ENCODE measurements at regions not wholly inside any gene's neighbourhood (a gene's known extent, or its start where the extent isn't known, plus 50 kb on each side); places are given as distances from the start of the nearest gene placed in this dataset.
A peak's percentile ranks its signal among the peaks of the same experiment; 100 is the strongest.

DNA sequence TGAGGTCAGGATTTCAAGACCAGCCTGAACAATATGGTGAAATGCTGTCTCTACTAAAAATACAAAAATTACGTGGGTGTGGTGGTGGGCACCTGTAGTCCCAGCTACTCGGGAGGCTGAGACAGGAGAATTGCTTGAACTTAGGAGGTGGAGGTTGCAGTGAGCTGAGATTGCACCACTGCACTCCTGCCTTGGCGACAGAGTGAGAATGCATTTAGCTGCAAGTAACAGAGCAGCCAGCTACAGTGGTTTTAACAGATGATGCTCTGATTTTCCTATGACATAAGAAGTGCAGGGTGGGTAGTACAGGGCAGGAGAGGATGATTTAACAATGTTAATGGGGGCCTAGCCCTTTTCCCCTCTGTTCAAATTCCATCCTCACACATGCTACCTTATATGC lies 267.9 kb downstream of the RPLP1 start:
- H3K4me3 Mint-ChIP-seq, result peak overlapping the region; percentile 57 to 84 (median 67)
- peaks cover 27 to 40% (median 29%) of the 10 kb centered on the region in 3 donors for H3K27me3 Mint-ChIP-seq (ENCODE audit: low read depth in 3 of 3)
- peaks cover 91 to 98% of the 10 kb centered on the region in 2 donors for H3K4me1 Mint-ChIP-seq
- peak overlapping the region; percentile 91 to 100 (median 97) for H3K27ac Mint-ChIP-seq
- no peaks in the 10 kb centered on the region for H3K9me3 Mint-ChIP-seq
- H3K36me3 Mint-ChIP-seq, result peaks cover 0 to 6% (median 0%) of the 10 kb centered on the region in 3 donors
- peak in 2 of 3 donors; percentile 45 to 48 for DNase-seq

DNA sequence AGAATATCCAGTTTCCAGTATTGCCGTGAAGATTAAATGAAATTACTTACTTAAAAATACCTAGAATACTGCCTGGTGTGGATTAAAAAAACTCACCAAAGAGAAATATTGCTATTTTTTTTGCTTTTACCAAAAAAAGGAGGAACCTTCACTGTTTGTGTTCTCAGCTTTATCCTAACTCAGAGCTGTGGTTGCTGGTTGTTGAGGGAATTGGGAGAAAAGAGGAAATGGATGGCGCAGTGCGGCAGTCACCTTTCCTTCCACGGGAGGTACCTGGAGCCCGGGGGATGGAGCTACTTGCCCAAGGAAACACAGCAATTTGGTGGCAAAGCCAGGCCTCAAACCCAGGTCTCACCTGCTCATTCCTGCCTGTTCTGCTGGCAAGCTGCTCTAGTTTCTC lies 270.3 kb downstream of the RPLP1 start:
- DNase-seq, result no peak
- Mint-ChIP-seq H3K4me1 (peaks cover 72 to 94% of the 10 kb centered on the region in 2 donors), H3K36me3 (peaks cover 0 to 9% (median 0%) of the 10 kb centered on the region in 3 donors), H3K4me3 (peak overlapping the region in 1 of 5 donors; percentile 84), H3K27ac (peak overlapping the region in 1 of 6 donors; percentile 58), H3K9me3 (no peaks in the 10 kb centered on the region), H3K27me3 (ENCODE audit: low read depth in 3 of 3) (peaks cover 23 to 40% (median 26%) of the 10 kb centered on the region in 3 donors)

GRCh38 chr15:69723404-69724096 lies 270.9 kb downstream of the RPLP1 start:
- no peaks in the 10 kb centered on the region for H3K9me3 Mint-ChIP-seq
- peaks cover 24 to 35% (median 28%) of the 10 kb centered on the region in 3 donors for H3K27me3 Mint-ChIP-seq (ENCODE audit: low read depth in 3 of 3)
- H3K27ac Mint-ChIP-seq, result peak overlapping the region in 3 of 6 donors; percentile 40 to 62 (median 58)
- H3K36me3 Mint-ChIP-seq, result peaks cover 0 to 9% (median 0%) of the 10 kb centered on the region in 3 donors
- peaks cover 66 to 89% of the 10 kb centered on the region in 2 donors for H3K4me1 Mint-ChIP-seq
- DNase-seq, result no peak
- H3K4me3 Mint-ChIP-seq, result peak overlapping the region in 2 of 5 donors; percentile 18 to 55

DNA sequence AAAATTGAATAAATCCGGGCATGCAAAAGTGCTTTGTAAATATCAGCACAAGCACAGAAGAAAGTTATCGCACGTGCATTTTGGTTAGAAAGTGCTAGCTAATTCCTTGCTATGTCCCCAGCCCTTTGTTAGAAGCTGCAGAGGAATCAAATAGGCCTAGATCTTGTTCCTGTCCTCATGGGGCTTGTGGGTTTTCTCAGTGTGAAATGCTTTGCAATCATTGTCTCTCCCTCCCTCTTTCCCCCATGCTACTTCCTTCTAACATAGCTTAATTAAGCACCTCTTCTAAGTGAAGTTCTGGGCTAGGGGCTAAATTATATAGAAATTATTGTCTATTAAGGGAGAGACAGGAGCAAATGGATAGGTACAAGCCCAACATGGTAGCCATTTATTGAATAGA lies 271.7 kb downstream of the RPLP1 start:
- peak overlapping the region in 2 of 6 donors; percentile 22 to 37 for H3K27ac Mint-ChIP-seq
- peaks cover 24 to 30% (median 24%) of the 10 kb centered on the region in 3 donors for H3K27me3 Mint-ChIP-seq (ENCODE audit: low read depth in 3 of 3)
- H3K4me1 Mint-ChIP-seq, result peaks cover 59 to 89% of the 10 kb centered on the region in 2 donors
- H3K4me3 Mint-ChIP-seq, result peak overlapping the region in 3 of 5 donors; percentile 14 to 55 (median 18)
- peaks cover 0 to 9% (median 0%) of the 10 kb centered on the region in 3 donors for H3K36me3 Mint-ChIP-seq
- peak in 1 of 3 donors; percentile 27 for DNase-seq
- no peaks in the 10 kb centered on the region for H3K9me3 Mint-ChIP-seq

- Mint-ChIP-seq H3K9me3 (no peaks in the 10 kb centered on the region), H3K36me3 (peaks cover 0 to 9% (median 0%) of the 10 kb centered on the region in 3 donors), H3K27ac (peak overlapping the region in 1 of 6 donors; percentile 69), H3K4me3 (peak overlapping the region in 2 of 5 donors; percentile 12 to 43), H3K4me1 (peaks cover 49 to 83% of the 10 kb centered on the region in 2 donors), H3K27me3 (ENCODE audit: low read depth in 3 of 3) (peaks cover 22 to 24% (median 22%) of the 10 kb centered on the region in 3 donors)
- DNase-seq, result no peak
Measured at GRCh38 chr15:69725275-69725674, 272.7 kb downstream of the RPLP1 start.

GRCh38 chr15:69725957-69726356 lies 273.3 kb downstream of the RPLP1 start:
- H3K9me3 Mint-ChIP-seq, result no peaks in the 10 kb centered on the region
- no peak for DNase-seq
- H3K4me1 Mint-ChIP-seq, result peaks cover 42 to 76% of the 10 kb centered on the region in 2 donors
- H3K27ac Mint-ChIP-seq, result peak overlapping the region in 1 of 6 donors; percentile 60
- H3K36me3 Mint-ChIP-seq, result peaks cover 0 to 9% (median 0%) of the 10 kb centered on the region in 3 donors
- H3K27me3 Mint-ChIP-seq (ENCODE audit: low read depth in 3 of 3), result peaks cover 17 to 23% (median 22%) of the 10 kb centered on the region in 3 donors
- peak overlapping the region in 1 of 5 donors; percentile 32 for H3K4me3 Mint-ChIP-seq

DNA sequence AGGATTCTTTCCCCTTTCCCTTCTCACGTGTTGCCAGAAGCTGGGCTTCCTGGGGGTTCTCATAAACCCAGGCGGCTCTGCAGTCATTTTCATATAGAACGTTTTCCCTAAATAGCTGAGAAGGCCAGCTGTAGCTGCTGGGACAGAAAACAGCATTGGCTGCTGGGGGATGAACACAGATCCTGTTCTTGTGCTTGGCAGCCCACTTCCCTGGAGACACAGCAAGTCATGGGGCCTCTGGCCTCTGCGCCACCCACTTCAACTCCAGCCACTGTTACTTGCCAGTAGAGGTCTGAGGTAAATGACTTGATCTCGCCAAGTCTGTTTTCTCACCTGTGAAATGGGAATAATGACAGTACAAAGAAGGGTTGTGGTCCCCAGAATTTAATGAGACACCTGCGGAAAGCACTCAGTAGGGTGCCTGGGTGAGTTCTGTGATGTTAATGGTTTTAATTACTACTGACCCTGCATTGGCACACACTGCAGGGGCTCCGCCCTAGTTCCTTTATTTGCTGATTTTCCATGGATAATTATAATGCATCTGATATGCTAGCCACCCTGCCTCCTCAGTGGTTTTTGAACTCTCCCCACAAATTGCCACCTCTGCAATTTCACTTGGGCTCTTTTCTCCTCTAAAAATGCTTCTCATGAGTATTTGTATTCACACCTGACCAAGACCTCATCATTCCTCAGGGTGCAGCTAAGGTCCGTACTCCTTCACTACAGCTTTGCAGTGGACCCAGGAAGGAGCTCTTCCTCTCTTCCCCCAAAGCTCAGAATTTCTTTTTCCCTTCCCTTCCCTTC lies 274.7 kb downstream of the RPLP1 start:
- Mint-ChIP-seq H3K4me3 (no peak overlapping the region), H3K4me1 (peaks cover 29 to 62% of the 10 kb centered on the region in 2 donors)

DNA sequence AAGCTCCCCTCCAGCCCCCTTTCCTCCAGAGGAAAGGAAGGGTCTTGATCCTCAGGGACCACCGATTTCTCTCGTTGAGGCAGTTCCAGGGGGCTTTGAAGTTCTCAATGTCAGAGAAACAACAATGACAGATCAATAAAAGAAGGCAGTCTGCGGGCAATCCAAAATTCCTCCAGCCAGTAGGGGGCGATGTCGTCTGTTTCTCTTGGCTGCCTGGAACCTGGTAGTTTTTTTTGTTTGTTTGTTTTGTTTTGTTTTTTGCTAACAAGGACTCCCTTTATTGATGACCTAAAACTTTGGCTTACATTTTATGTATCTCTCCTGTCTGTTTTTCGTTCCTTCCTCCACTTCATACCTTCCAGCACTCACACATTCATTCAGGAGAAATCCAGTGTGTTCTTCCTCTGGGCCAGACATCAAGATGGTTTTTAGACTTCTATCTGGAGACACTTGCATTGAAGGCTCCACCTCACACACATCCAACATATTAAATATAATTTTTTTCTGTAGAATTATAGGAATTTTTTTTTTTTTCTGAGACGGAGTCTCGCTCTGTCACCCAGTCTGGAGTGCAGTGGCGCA lies 276.6 kb downstream of the RPLP1 start:
- peak; percentile 56 to 67 (median 59) for DNase-seq
- Mint-ChIP-seq H3K9me3 (no peaks in the 10 kb centered on the region), H3K27ac (peak overlapping the region in 2 of 6 donors; percentile 1 to 39), H3K36me3 (peaks cover 0 to 12% (median 0%) of the 10 kb centered on the region in 3 donors), H3K4me3 (no peak overlapping the region), H3K27me3 (ENCODE audit: low read depth in 3 of 3) (peaks cover 18 to 19% (median 19%) of the 10 kb centered on the region in 3 donors), H3K4me1 (peaks cover 15 to 43% of the 10 kb centered on the region in 2 donors)

More for the DNA sequence above, 274.7 kb downstream of the RPLP1 start:
- Mint-ChIP-seq H3K27me3 (ENCODE audit: low read depth in 3 of 3) (peaks cover 16 to 22% (median 20%) of the 10 kb centered on the region in 3 donors), H3K27ac (no peak overlapping the region), H3K36me3 (peaks cover 0 to 9% (median 0%) of the 10 kb centered on the region in 3 donors), H3K9me3 (no peaks in the 10 kb centered on the region)
- no peak for DNase-seq

- Mint-ChIP-seq H3K9me3 (no peaks in the 10 kb centered on the region), H3K4me3 (no peak overlapping the region)
Measured at GRCh38 chr15:69730281-69731080, 277.9 kb downstream of the RPLP1 start.

DNA sequence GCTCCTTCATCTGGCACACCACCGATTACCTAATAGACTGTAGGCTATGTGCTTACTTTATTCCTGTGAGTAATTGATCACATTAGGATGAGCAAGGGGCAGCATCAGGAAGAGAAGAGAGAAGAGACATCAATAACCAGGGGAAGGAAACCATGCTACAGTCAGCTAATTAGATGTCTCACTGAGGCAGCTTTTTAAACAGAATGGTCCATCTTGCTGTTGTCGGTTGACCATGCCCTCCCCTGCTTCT lies 278.4 kb downstream of the RPLP1 start:
- Mint-ChIP-seq H3K27me3 (ENCODE audit: low read depth in 3 of 3) (peaks cover 16 to 24% (median 19%) of the 10 kb centered on the region in 3 donors), H3K4me3 (no peak overlapping the region), H3K9me3 (no peaks in the 10 kb centered on the region), H3K27ac (no peak overlapping the region), H3K4me1 (peaks cover 2 to 26% of the 10 kb centered on the region in 2 donors), H3K36me3 (peaks cover 0 to 7% (median 0%) of the 10 kb centered on the region in 3 donors)
- DNase-seq, result no peak

More at GRCh38 chr15:69730281-69731080, 277.9 kb downstream of the RPLP1 start:
- no peak for DNase-seq
- Mint-ChIP-seq H3K27ac (no peak overlapping the region), H3K36me3 (peaks cover 0 to 7% (median 0%) of the 10 kb centered on the region in 3 donors), H3K27me3 (ENCODE audit: low read depth in 3 of 3) (peaks cover 15 to 20% (median 19%) of the 10 kb centered on the region in 3 donors), H3K4me1 (peaks cover 3 to 31% of the 10 kb centered on the region in 2 donors)

- H3K4me1 Mint-ChIP-seq, result peaks cover 2 to 20% of the 10 kb centered on the region in 2 donors
- H3K4me3 Mint-ChIP-seq, result no peak overlapping the region
- no peak overlapping the region for H3K27ac Mint-ChIP-seq
- no peak for DNase-seq
- no peaks in the 10 kb centered on the region for H3K9me3 Mint-ChIP-seq
- peaks cover 16 to 27% (median 19%) of the 10 kb centered on the region in 3 donors for H3K27me3 Mint-ChIP-seq (ENCODE audit: low read depth in 3 of 3)
- H3K36me3 Mint-ChIP-seq, result peaks cover 0 to 7% (median 0%) of the 10 kb centered on the region in 3 donors
Measured at GRCh38 chr15:69731581-69731980, 279.0 kb downstream of the RPLP1 start.

DNA sequence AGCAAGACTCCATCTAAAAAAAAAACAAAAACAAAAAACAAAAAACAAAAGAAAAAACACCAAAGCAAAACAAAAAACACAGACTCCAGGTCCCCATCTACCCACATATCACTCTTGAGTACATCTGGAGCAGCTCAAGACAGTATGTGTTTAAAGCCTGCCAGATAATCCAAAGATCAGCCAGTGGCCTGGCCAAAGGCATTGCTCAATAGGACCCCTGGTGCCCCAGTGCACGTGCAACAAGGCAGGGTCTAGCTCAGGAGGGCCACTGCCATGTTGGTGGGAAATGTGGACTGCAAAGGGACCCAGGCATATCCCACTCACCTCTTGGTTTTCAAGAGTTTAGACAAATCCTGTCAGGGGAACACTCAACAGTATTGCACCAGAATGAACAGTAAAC lies 279.5 kb downstream of the RPLP1 start:
- peaks cover 2 to 18% of the 10 kb centered on the region in 2 donors for H3K4me1 Mint-ChIP-seq
- peaks cover 18 to 26% (median 20%) of the 10 kb centered on the region in 3 donors for H3K27me3 Mint-ChIP-seq (ENCODE audit: low read depth in 3 of 3)
- H3K9me3 Mint-ChIP-seq, result peaks cover 0 to 3% (median 0%) of the 10 kb centered on the region in 6 donors
- no peak overlapping the region for H3K27ac Mint-ChIP-seq
- DNase-seq, result no peak
- no peak overlapping the region for H3K4me3 Mint-ChIP-seq
- peaks cover 0 to 7% (median 0%) of the 10 kb centered on the region in 3 donors for H3K36me3 Mint-ChIP-seq

GRCh38 chr15:69734699-69735098 lies 282.1 kb downstream of the RPLP1 start:
- Mint-ChIP-seq H3K9me3 (peaks cover 0 to 5% (median under 1%) of the 10 kb centered on the region in 6 donors), H3K4me1 (no peaks in the 10 kb centered on the region), H3K27me3 (ENCODE audit: low read depth in 3 of 3) (peaks cover 16 to 25% (median 22%) of the 10 kb centered on the region in 3 donors), H3K4me3 (no peak overlapping the region), H3K36me3 (peaks cover 0 to 3% (median 0%) of the 10 kb centered on the region in 3 donors), H3K27ac (no peak overlapping the region)
- no peak for DNase-seq

All from immature natural killer cell (primary cell).